ENCODE measurements at regions not wholly inside any gene's neighbourhood (a gene's known extent, or its start where the extent isn't known, plus 50 kb on each side); places are given as distances from the start of the nearest gene placed in this dataset.

GRCh38 chrX:94401426-94401825 is 727.4 kb downstream of the FAM133A start:
- TF ChIP-seq, protein P1, sequence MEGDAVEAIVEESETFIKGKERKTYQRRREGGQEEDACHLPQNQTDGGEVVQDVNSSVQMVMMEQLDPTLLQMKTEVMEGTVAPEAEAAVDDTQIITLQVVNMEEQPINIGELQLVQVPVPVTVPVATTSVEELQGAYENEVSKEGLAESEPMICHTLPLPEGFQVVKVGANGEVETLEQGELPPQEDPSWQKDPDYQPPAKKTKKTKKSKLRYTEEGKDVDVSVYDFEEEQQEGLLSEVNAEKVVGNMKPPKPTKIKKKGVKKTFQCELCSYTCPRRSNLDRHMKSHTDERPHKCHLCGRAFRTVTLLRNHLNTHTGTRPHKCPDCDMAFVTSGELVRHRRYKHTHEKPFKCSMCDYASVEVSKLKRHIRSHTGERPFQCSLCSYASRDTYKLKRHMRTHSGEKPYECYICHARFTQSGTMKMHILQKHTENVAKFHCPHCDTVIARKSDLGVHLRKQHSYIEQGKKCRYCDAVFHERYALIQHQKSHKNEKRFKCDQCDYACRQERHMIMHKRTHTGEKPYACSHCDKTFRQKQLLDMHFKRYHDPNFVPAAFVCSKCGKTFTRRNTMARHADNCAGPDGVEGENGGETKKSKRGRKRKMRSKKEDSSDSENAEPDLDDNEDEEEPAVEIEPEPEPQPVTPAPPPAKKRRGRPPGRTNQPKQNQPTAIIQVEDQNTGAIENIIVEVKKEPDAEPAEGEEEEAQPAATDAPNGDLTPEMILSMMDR (IDR thresholded peaks at IDR 0.05): no peak
- TF ChIP-seq EZH2 (IDR thresholded peaks at IDR 0.05): no peak
- TF ChIP-seq EZH2phosphoT487 (IDR thresholded peaks at IDR 0.05): no peak

Data from neural progenitor cell (in vitro differentiated cells).